Loucy (cell line): ENCODE measurements at regions not wholly inside any gene's neighbourhood (a gene's known extent, or its start where the extent isn't known, plus 50 kb on each side); places are given as distances from the start of the nearest gene placed in this dataset.

Source experiments
- EZH2phosphoT487 ChIP-seq: fragments of 200-600 bp; IDR thresholded peaks from 2 replicates; pipeline ENCODE4 v1.6.1; 2018; ENCODE audit warnings: antibody characterized with exemption, mild to moderate bottlenecking, moderate library complexity, borderline replicate concordance
- TF ChIP-seq, protein P1 (sequence below): fragments of 200-600 bp; sonication (generic); conservative IDR thresholded peaks from 2 replicates; pipeline ENCODE4 v1.5.1; 2014; ENCODE audit warnings: mild to moderate bottlenecking, antibody characterized with exemption, low read length

DNA sequence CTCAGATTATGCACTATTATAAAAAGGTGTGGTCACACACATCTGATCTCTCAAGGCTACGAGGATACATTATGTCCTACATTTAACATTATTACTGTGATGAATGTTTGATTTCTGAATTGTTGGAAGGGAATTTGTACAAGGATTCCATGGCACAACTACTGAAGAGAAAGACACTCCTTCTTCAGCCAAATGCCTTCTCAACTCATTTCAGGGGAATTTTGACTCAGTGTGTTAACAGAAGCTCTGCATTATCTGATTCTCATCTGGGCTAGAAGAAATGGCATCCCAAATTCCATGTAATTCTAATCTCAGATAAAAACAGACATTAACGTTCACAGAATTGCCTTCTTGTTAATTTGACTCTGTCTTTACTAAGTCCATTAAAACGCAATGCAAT lies 477.7 kb downstream of the PDGFC start:
- TF ChIP-seq, protein P1, sequence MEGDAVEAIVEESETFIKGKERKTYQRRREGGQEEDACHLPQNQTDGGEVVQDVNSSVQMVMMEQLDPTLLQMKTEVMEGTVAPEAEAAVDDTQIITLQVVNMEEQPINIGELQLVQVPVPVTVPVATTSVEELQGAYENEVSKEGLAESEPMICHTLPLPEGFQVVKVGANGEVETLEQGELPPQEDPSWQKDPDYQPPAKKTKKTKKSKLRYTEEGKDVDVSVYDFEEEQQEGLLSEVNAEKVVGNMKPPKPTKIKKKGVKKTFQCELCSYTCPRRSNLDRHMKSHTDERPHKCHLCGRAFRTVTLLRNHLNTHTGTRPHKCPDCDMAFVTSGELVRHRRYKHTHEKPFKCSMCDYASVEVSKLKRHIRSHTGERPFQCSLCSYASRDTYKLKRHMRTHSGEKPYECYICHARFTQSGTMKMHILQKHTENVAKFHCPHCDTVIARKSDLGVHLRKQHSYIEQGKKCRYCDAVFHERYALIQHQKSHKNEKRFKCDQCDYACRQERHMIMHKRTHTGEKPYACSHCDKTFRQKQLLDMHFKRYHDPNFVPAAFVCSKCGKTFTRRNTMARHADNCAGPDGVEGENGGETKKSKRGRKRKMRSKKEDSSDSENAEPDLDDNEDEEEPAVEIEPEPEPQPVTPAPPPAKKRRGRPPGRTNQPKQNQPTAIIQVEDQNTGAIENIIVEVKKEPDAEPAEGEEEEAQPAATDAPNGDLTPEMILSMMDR: no peak
- TF ChIP-seq EZH2phosphoT487: no peak
